Dendritic cell treated with granulocyte-macrophage colony-stimulating factor and Interleukin-4, amounts not matched to agents 40 ng/mL and 50 ng/mL, for 4 days (primary cell): ENCODE measurements at regions not wholly inside any gene's neighbourhood (a gene's known extent, or its start where the extent isn't known, plus 50 kb on each side); places are given as distances from the start of the nearest gene placed in this dataset.

ENCODE experiments used
- H3K27ac Mint-ChIP-seq: one replicate; pipeline ENCODE4 v1.8.0; 2022; ENCODE audit warnings: mild to moderate bottlenecking, mixed read lengths
- H3K27me3 Mint-ChIP-seq: one replicate; pipeline ENCODE4 v1.8.0; 2022; ENCODE audit warnings: mild to moderate bottlenecking, mixed read lengths
- H3K36me3 Mint-ChIP-seq: one replicate; pipeline ENCODE4 v1.8.0; 2022; ENCODE audit warnings: low read depth, mixed read lengths
- H3K4me1 Mint-ChIP-seq: one replicate; pipeline ENCODE4 v1.8.0; 2022; ENCODE audit warnings: low read depth, mixed read lengths
- H3K4me3 Mint-ChIP-seq: one replicate; pipeline ENCODE4 v1.8.0; 2022; ENCODE audit warnings: mild to moderate bottlenecking, moderate library complexity, mixed read lengths
- H3K9me3 Mint-ChIP-seq: one replicate; pipeline ENCODE4 v1.8.0; 2022; ENCODE audit warnings: mixed read lengths
- intact Hi-C: fragments of 100-400 bp; cut with micrococcal nuclease; formaldehyde crosslinking; loops from one replicate; pipeline ENCODE4 v1.15.0; 2022

GRCh38 chr6:165895421-165896165 lies 232.6 kb upstream of the PDE10A start:
- intact Hi-C loops = no loop called here
- H3K27ac Mint-ChIP-seq = no peak overlapping the region
- H3K9me3 Mint-ChIP-seq = no peaks in the 10 kb centered on the region

GRCh38 chr6:165894171-165894825 lies 231.3 kb upstream of the PDE10A start:
- intact Hi-C loops = no loop called here
- Mint-ChIP-seq H3K27me3 (peaks cover 3% of the 10 kb centered on the region), H3K27ac (no peak overlapping the region), H3K36me3 (no peaks in the 10 kb centered on the region), H3K9me3 (no peaks in the 10 kb centered on the region), H3K4me1 (no peaks in the 10 kb centered on the region), H3K4me3 (no peak overlapping the region)

More at GRCh38 chr6:165895421-165896165, 232.6 kb upstream of the PDE10A start:
- Mint-ChIP-seq H3K4me3 (no peak overlapping the region), H3K27me3 (no peaks in the 10 kb centered on the region), H3K36me3 (no peaks in the 10 kb centered on the region), H3K4me1 (no peaks in the 10 kb centered on the region)

- Mint-ChIP-seq H3K36me3 (no peaks in the 10 kb centered on the region), H3K9me3 (no peaks in the 10 kb centered on the region), H3K27me3 (peaks cover 3% of the 10 kb centered on the region), H3K4me1 (no peaks in the 10 kb centered on the region), H3K27ac (no peak overlapping the region), H3K4me3 (no peak overlapping the region)
- intact Hi-C loops = no loop called here
Observed at GRCh38 chr6:165893431-165893830, 230.4 kb upstream of the PDE10A start.

- H3K9me3 Mint-ChIP-seq = no peaks in the 10 kb centered on the region
- intact Hi-C loops = no loop called here
- H3K27ac Mint-ChIP-seq = no peak overlapping the region
- no peak overlapping the region for H3K4me3 Mint-ChIP-seq
- H3K27me3 Mint-ChIP-seq = peaks cover 3% of the 10 kb centered on the region
- H3K36me3 Mint-ChIP-seq = no peaks in the 10 kb centered on the region
- no peaks in the 10 kb centered on the region for H3K4me1 Mint-ChIP-seq
Observed at GRCh38 chr6:165891320-165891719, 228.3 kb upstream of the PDE10A start.

GRCh38 chr6:165890404-165890735 lies 227.3 kb upstream of the PDE10A start:
- Mint-ChIP-seq H3K9me3 (no peaks in the 10 kb centered on the region), H3K4me3 (no peak overlapping the region), H3K27me3 (peaks cover 3% of the 10 kb centered on the region), H3K36me3 (no peaks in the 10 kb centered on the region), H3K27ac (no peak overlapping the region), H3K4me1 (no peaks in the 10 kb centered on the region)
- intact Hi-C loops = no loop called here

GRCh38 chr6:165889636-165890403 lies 226.8 kb upstream of the PDE10A start:
- Mint-ChIP-seq H3K27ac (no peak overlapping the region), H3K4me1 (peaks cover 5% of the 10 kb centered on the region), H3K36me3 (no peaks in the 10 kb centered on the region), H3K9me3 (no peaks in the 10 kb centered on the region), H3K27me3 (peaks cover 5% of the 10 kb centered on the region), H3K4me3 (no peak overlapping the region)
- intact Hi-C loops = loop anchor here (5.0 kb wide), 1 partner anchor 512 kb away; no protein-coding TSS in a partner anchor

GRCh38 chr6:165886169-165886568 lies 223.1 kb upstream of the PDE10A start:
- H3K36me3 Mint-ChIP-seq = no peaks in the 10 kb centered on the region
- peaks cover 6% of the 10 kb centered on the region for H3K4me1 Mint-ChIP-seq
- H3K4me3 Mint-ChIP-seq = no peak overlapping the region
- H3K9me3 Mint-ChIP-seq = no peaks in the 10 kb centered on the region
- H3K27me3 Mint-ChIP-seq = peaks cover 5% of the 10 kb centered on the region
- intact Hi-C loops = loop anchor here (5.0 kb wide), 1 partner anchor 516 kb away; no protein-coding TSS in a partner anchor
- H3K27ac Mint-ChIP-seq = no peak overlapping the region

- Mint-ChIP-seq H3K4me1 (peaks cover 6% of the 10 kb centered on the region), H3K36me3 (no peaks in the 10 kb centered on the region), H3K9me3 (no peaks in the 10 kb centered on the region), H3K27me3 (peaks cover 4% of the 10 kb centered on the region), H3K27ac (no peak overlapping the region), H3K4me3 (no peak overlapping the region)
- intact Hi-C loops = loop anchor here (2.0 to 5.0 kb wide), 2 partner anchors 222 to 517 kb away; no protein-coding TSS in a partner anchor
Observed at GRCh38 chr6:165884813-165885765, 222.0 kb upstream of the PDE10A start.

GRCh38 chr6:165883851-165884640 lies 221.0 kb upstream of the PDE10A start:
- Mint-ChIP-seq H3K27ac (no peak overlapping the region), H3K27me3 (peaks cover 2% of the 10 kb centered on the region), H3K4me3 (no peak overlapping the region), H3K36me3 (no peaks in the 10 kb centered on the region), H3K4me1 (peaks cover 6% of the 10 kb centered on the region), H3K9me3 (no peaks in the 10 kb centered on the region)
- intact Hi-C loops = loop anchor here (2.0 kb wide), 1 partner anchor 223 kb away; no protein-coding TSS in a partner anchor

- Mint-ChIP-seq H3K4me3 (no peak overlapping the region), H3K27ac (no peak overlapping the region), H3K27me3 (peaks cover 2% of the 10 kb centered on the region), H3K4me1 (peaks cover 6% of the 10 kb centered on the region), H3K36me3 (no peaks in the 10 kb centered on the region), H3K9me3 (no peaks in the 10 kb centered on the region)
- intact Hi-C loops = no loop called here
Observed at GRCh38 chr6:165881806-165882205, 218.8 kb upstream of the PDE10A start.

- Mint-ChIP-seq H3K27me3 (peaks cover 2% of the 10 kb centered on the region), H3K36me3 (no peaks in the 10 kb centered on the region), H3K4me1 (peaks cover 6% of the 10 kb centered on the region), H3K27ac (no peak overlapping the region), H3K9me3 (no peaks in the 10 kb centered on the region), H3K4me3 (no peak overlapping the region)
- intact Hi-C loops = no loop called here
Observed at GRCh38 chr6:165880686-165881085, 217.6 kb upstream of the PDE10A start.

- H3K36me3 Mint-ChIP-seq = no peaks in the 10 kb centered on the region
- no peaks in the 10 kb centered on the region for H3K9me3 Mint-ChIP-seq
- H3K4me1 Mint-ChIP-seq = no peaks in the 10 kb centered on the region
- H3K27ac Mint-ChIP-seq = no peak overlapping the region
- intact Hi-C loops = no loop called here
- H3K4me3 Mint-ChIP-seq = no peak overlapping the region
- H3K27me3 Mint-ChIP-seq = peaks cover 2% of the 10 kb centered on the region
Observed at GRCh38 chr6:165877773-165878172, 214.7 kb upstream of the PDE10A start.

GRCh38 chr6:165877192-165877591 lies 214.2 kb upstream of the PDE10A start:
- Mint-ChIP-seq H3K4me3 (no peak overlapping the region), H3K9me3 (no peaks in the 10 kb centered on the region), H3K27me3 (peaks cover 2% of the 10 kb centered on the region), H3K36me3 (no peaks in the 10 kb centered on the region), H3K27ac (no peak overlapping the region), H3K4me1 (no peaks in the 10 kb centered on the region)
- intact Hi-C loops = no loop called here
